ENCODE measurements at regions not wholly inside any gene's neighbourhood (a gene's known extent, or its start where the extent isn't known, plus 50 kb on each side); places are given as distances from the start of the nearest gene placed in this dataset.
"Not testable (repeated sequence)": the region's sequence is repeated elsewhere in the genome, so short reads cannot be mapped to it uniquely, and the experiment has no call there.

GRCh38 chr15:91356083-91356482, 256.0 kb downstream of the SV2B start:
- no peak for DNase-seq (ENCODE audit: low read depth)

- no peak for DNase-seq (ENCODE audit: low read depth)
These were observed 257.0 kb downstream of the SV2B start for GRCh38 chr15:91357011-91357410.

- DNase-seq (ENCODE audit: low read depth): no peak
These were observed 257.4 kb downstream of the SV2B start for GRCh38 chr15:91357486-91357885.

GRCh38 chr15:91358405-91358804, 258.3 kb downstream of the SV2B start:
- DNase-seq (ENCODE audit: low read depth): no peak

- not testable (repeated sequence) for DNase-seq (ENCODE audit: low read depth)
These were observed 261.6 kb downstream of the SV2B start for GRCh38 chr15:91361696-91362095.

- no peak for DNase-seq (ENCODE audit: low read depth)
These were observed 266.1 kb downstream of the SV2B start for GRCh38 chr15:91366111-91366510.

- no peak for DNase-seq (ENCODE audit: low read depth)
These were observed 268.6 kb downstream of the SV2B start for GRCh38 chr15:91368611-91369010.

- no peak for DNase-seq (ENCODE audit: low read depth)
These were observed 269.8 kb downstream of the SV2B start for GRCh38 chr15:91369823-91370222.

GRCh38 chr15:91371345-91371744, 271.3 kb downstream of the SV2B start:
- not testable (repeated sequence) for DNase-seq (ENCODE audit: low read depth)

GRCh38 chr15:91374336-91374735, 274.3 kb downstream of the SV2B start:
- DNase-seq (ENCODE audit: low read depth): no peak

- DNase-seq (ENCODE audit: low read depth): no peak
These were observed 276.0 kb downstream of the SV2B start for GRCh38 chr15:91376038-91376437.

GRCh38 chr15:91380114-91380513, 280.1 kb downstream of the SV2B start:
- DNase-seq (ENCODE audit: low read depth): no peak

- DNase-seq (ENCODE audit: low read depth): no peak
These were observed 283.5 kb downstream of the SV2B start for GRCh38 chr15:91383532-91383931.

- no peak for DNase-seq (ENCODE audit: low read depth)
These were observed 284.2 kb downstream of the SV2B start for GRCh38 chr15:91384189-91384730.

GRCh38 chr15:91385311-91385710, 285.3 kb downstream of the SV2B start:
- DNase-seq (ENCODE audit: low read depth): peak; percentile 87

- no peak for DNase-seq (ENCODE audit: low read depth)
These were observed 293.1 kb downstream of the SV2B start for GRCh38 chr15:91393186-91393585.

- no peak for DNase-seq (ENCODE audit: low read depth)
These were observed 300.4 kb downstream of the SV2B start for GRCh38 chr15:91400481-91400880.

- peak; percentile 70 for DNase-seq (ENCODE audit: low read depth)
These were observed 307.3 kb downstream of the SV2B start for GRCh38 chr15:91407269-91407889.

- peak; percentile 43 for DNase-seq (ENCODE audit: low read depth)
These were observed 308.5 kb downstream of the SV2B start for GRCh38 chr15:91408476-91409076.

GRCh38 chr15:91409387-91409786, 309.3 kb downstream of the SV2B start:
- DNase-seq (ENCODE audit: low read depth): no peak

GRCh38 chr15:91411586-91411985, 311.5 kb downstream of the SV2B start:
- no peak for DNase-seq (ENCODE audit: low read depth)

GRCh38 chr15:91412138-91412928, 312.3 kb downstream of the SV2B start:
- no peak for DNase-seq (ENCODE audit: low read depth)

- DNase-seq (ENCODE audit: low read depth): no peak
These were observed 313.1 kb downstream of the SV2B start for GRCh38 chr15:91413142-91413541.
